GM12874 (cell line): ENCODE measurements at regions not wholly inside any gene's neighbourhood (a gene's known extent, or its start where the extent isn't known, plus 50 kb on each side); places are given as distances from the start of the nearest gene placed in this dataset.

Source experiments
- TF ChIP-seq, protein P1 (sequence below): IDR thresholded peaks from 2 replicates; pipeline ENCODE4 v1.5.1; 2011; ENCODE audit warnings: low read depth, mild to moderate bottlenecking, control low read depth, low read length, moderate library complexity; ENCODE audit not compliant: insufficient read depth

GRCh38 chr2:204329532-204329931, 215.7 kb upstream of the PARD3B start:
- TF ChIP-seq, protein P1, sequence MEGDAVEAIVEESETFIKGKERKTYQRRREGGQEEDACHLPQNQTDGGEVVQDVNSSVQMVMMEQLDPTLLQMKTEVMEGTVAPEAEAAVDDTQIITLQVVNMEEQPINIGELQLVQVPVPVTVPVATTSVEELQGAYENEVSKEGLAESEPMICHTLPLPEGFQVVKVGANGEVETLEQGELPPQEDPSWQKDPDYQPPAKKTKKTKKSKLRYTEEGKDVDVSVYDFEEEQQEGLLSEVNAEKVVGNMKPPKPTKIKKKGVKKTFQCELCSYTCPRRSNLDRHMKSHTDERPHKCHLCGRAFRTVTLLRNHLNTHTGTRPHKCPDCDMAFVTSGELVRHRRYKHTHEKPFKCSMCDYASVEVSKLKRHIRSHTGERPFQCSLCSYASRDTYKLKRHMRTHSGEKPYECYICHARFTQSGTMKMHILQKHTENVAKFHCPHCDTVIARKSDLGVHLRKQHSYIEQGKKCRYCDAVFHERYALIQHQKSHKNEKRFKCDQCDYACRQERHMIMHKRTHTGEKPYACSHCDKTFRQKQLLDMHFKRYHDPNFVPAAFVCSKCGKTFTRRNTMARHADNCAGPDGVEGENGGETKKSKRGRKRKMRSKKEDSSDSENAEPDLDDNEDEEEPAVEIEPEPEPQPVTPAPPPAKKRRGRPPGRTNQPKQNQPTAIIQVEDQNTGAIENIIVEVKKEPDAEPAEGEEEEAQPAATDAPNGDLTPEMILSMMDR: no peak

DNA sequence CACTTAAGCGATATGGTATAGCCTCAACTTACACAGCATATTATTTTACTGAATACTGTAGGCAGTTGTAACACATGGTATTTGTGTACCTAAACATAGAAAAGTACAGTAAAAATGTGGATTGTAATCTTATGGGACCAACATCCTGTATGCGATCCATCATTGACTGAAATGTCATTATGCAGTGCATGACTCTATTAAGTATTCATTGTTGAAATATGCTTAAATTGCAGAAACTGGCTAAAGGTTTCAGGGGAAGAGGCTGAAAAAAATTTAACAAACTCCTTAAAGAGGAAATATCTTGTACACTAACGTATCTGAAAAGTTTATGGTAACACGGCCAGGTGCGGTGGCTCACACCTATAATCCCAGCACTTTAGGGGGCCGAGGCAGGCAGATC, 214.1 kb upstream of the PARD3B start:
- TF ChIP-seq, protein P1: no peak

DNA sequence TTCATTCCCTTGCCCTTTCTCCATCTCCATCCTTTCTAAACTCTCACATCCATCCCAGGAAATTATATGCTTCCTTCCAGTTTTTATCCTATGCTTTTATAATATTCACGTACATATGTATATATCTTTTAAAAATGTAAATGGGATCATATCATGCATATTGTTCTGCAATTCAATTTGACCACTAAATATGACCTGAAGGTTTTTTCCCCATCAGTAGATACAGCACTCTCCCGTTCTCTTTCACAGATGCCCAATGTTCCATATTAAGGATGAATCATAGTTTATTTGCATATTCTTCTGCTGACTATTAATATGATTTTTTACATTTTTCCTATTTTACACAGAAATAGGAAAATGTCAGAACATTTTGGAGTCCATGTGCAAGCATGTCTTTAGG, 213.3 kb upstream of the PARD3B start:
- TF ChIP-seq, protein P1: no peak

DNA sequence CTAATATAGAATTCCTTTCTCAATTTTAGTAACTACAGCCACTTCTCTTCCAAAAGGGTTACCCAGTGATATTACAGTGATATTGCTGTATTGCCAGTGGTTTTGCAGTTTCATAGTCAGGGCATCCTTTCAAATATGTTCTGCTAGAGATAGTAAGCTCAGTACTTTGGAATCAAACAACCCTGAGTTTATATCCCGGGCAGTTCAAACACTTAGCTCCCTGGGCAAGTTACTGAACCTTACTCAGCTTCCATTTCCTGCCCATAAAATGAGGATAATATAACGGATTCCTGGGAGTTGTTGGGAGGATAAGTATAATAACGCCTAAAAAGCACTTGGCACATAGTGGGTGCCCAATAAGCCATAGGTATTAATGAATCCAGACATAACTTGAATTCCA, 212.6 kb upstream of the PARD3B start:
- TF ChIP-seq, protein P1: no peak

GRCh38 chr2:204333861-204334260, 211.4 kb upstream of the PARD3B start:
- TF ChIP-seq, protein P1: no peak

DNA sequence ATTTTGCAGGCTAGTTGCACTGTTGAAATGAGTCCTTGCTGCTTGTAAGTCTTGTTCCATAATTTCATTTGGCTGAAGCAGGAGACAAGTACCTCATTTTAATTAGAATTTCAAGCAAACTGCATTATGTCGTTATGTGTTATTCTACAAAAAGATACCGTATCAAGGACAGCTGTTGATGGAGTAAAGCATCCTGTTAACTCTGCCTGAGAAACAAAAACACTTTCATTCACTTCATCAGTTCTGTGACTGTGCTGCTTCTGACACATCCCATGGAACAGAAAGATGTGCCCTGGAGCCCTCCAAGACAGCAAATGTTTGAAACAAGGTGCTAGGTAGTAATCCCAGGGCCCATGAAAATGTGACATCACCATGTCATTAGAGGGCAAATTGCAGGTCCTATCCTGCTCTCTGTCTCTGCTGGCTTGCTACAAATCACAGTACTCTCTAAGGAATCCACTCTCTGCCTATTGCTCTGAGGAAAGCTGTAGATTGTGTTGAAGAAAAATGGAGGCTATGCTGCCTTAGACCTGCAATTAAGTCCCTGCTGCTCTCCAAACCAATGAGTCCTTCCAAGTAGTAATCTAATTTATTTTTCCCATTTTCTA, 209.7 kb upstream of the PARD3B start:
- TF ChIP-seq, protein P1: no peak

- TF ChIP-seq, protein P1: no peak
These were observed 209.0 kb upstream of the PARD3B start for GRCh38 chr2:204336153-204336744.
